Right hindlimb (tissue), 1 donor: ENCODE measurements at regions not wholly inside any gene's neighbourhood (a gene's known extent, or its start where the extent isn't known, plus 50 kb on each side); places are given as distances from the start of the nearest gene placed in this dataset.

Source experiments
- DNase-seq: peaks from one replicate; pipeline ENCODE4 v3.0.0-alpha.2; 2018

- DNase-seq = no peak
Observed at GRCh38 chr7:156219307-156220077, 407.2 kb upstream of the SHH start.

DNA sequence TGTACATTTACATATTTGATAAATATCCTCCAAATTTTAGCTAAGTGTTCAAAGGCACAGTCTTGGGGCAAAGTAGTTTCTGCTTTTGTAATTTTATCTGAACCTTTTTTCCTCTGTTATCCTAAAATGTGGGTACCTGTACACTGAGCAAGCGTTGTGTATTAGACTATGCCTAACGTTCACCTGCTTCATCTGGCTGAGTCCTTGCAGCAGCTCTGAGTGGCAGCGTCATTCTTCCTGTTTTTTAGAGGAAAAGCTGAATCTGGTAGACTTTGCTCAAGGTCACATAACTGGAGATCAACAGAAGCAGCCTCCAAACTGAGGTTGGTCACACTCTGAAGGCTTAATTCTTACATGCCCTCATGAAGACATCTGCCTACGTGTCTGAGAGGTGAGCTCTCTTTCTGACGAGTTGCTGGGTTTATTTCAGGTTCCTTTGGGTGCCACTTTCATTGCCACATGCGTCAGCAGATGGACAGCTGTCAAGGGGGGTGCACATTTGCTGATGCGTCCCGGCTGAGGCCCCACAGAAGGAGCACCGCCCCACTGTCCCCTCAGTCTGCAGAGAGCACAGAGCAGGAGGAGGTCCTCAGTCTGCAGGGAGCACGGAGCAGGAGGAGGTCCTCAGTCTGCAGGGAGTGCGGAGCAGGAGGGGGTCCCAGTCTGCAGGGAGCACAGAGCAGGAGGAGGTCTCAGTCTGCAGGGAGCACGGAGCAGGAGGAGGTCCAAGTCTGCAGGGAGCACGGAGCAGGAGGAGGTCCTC is 406.5 kb upstream of the SHH start:
- DNase-seq = no peak

DNA sequence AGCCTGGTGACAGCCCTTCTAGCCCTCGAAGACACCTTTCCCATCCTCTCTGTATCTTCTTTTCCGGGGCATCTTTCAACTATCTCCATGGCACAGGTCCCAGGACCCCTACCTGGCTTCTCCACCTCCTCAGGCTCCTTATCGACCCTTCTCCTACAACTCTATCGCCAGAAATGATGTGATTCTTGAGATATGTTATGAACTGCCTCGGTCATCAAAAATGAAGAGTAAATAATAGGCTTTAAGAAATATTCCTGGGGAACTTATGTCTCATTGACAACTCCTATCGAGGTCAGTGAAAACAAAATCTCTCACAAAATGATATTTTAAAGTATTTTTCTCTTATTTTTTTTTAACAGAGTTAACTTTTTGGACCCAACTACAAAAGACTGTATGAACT is 405.5 kb upstream of the SHH start:
- no peak for DNase-seq

DNA sequence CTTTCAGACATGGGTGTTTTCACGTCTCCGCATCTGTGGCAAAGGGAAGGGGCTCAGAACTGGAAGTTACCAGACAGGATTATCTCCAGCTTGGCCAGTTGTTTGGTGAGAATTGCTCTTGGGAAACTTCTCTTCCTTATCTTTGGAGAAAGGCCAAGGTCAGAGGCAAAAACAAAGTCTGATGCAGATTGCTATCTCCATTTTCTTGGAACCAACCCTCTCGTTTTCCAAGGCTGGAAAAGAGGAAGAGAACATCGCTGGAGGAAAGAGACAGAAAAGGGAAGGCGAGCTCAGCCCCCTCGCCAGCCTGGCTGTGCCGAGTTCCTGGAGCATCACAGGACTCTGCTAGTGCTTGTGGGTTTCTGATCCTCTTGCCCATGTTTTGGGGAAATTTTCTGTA is 396.8 kb upstream of the SHH start:
- DNase-seq = no peak

DNA sequence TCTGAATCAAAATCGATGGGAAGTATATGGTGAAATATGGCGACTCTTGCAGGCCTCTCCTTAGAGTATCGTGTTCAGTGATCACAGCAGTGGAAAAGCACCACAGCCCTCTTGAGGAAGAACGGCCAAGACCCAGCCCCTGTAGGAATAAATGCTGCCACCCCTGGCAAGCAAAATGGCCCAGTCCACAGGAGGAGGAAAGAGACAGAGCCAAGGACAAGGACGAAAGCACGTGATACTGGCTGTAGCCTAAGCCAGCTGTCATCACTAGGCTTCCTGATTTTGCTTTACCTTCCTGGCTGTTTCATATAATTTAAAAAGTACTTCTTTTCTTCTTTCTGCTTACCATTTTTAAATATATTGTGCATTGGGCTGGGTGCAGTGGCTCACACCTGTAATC is 395.0 kb upstream of the SHH start:
- no peak for DNase-seq

DNA sequence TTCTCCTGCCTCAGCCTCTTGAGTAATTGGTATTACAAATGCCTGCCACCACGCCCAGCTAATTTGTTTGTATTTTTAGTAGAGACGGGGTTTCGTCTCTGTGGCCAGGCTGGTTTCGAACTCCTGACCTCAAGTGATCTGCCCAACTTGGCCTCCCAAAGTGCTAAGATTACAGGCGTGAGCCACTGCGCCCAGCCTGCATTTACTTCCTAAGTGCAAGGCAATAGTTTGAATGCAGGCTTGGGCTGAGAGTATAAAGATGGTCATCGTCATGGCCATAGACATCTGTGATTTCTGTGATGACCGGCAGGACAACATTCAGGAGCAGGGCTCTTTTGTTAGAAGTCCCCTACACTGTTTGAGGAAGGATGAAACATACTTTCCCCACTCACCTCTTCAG is 393.9 kb upstream of the SHH start:
- DNase-seq = no peak

- no peak for DNase-seq
Observed at GRCh38 chr7:156204820-156205219, 392.6 kb upstream of the SHH start.

DNA sequence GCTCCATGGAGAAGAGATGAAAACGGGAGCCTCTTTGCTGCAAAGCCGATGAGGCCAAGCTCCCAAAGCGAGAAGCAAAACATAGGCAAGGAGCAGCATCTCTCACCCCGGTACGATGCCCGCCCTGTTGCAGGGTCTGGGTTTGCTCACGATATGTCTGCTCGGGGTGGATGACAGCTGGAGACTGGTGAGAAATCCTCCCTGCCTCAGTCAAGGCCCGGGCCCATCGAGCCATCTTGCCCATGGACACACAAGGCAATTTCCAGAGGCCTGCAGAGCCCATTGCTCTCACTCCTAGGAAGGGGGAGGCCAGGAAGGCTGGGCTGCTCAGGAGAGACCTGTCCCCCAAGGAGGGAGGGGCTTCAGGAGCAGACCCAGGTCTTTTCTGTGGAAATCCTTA is 391.7 kb upstream of the SHH start:
- no peak for DNase-seq

DNA sequence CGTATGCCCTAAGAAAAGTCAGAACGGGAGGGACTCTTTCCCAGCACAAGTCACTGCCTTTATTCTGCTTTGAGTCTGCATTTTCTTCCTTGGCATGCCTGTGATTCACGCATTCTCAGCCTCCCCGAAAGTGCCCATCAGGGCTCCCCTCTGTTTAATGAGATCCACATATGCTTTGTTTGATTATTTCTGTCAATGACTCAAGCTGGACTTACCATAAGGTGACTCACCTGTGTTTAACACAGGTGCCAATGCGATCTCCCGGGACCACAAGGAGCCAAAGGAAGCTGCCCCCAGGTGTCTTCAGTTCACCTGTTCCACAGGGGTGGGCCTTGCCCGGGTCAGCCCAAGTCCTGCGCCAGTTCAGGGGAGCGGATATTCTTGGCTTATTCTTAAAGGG is 386.0 kb upstream of the SHH start:
- no peak for DNase-seq

GRCh38 chr7:156196649-156197048 is 384.4 kb upstream of the SHH start:
- DNase-seq = no peak

- DNase-seq = no peak
Observed at GRCh38 chr7:156195276-156195675, 383.0 kb upstream of the SHH start.

- DNase-seq = no peak
Observed at GRCh38 chr7:156194813-156195212, 382.6 kb upstream of the SHH start.

DNA sequence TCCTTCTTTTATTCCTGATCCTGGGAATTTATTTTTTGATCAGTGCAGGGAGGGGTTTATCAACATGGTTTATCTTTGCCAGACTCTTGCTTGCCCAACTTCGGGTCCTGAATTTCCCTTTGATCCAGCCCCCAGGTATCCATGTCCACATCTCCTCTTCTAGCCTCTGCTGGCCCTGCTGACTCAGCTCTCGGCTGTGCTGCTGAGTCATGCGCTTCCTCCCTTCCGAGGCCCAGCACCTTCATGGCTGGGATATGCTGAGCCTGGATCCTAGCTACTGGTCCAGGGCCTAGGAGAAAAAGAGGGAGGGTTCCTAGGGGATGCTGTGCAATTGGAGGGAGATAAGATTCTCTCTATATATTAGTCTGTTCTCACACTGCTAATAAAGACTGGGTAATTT is 380.7 kb upstream of the SHH start:
- no peak for DNase-seq

GRCh38 chr7:156191090-156191489 is 378.8 kb upstream of the SHH start:
- no peak for DNase-seq

DNA sequence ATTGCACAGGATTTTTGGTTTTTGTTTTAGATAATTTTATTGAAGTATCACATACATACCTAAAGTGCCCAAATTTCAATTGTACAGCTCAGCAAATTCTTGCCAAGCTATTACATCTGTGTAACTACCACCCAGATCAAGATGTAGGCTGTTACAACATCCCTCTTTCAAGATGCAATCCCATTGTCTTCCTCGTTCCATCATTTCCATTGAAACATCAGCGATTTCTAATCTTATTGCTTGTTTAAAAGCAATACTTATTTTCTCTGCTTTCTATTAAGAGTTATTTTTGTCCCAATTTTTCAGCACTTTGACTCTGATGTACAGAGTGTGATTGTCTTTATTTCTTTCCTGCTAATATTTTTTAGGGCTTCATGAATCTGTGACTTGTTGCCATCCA is 372.8 kb upstream of the SHH start:
- DNase-seq = no peak

DNA sequence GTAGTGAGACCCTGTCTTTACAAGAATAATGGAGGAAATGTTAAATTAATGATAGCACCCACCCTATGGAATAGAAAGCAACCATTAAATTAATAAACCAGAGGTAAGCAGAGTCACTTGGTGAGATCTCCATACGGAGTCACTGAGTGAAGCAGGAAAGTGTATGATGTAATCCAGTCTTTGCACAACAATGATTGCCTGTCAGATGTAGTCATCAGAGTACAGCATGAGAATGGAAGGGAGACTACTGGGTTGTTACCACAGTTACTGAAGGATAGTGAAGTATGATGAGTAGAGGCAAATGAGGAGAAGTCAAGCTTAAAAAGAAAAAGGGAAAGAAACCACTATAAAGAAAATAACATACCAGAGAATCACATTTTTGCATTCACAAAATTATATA is 371.9 kb upstream of the SHH start:
- no peak for DNase-seq

DNA sequence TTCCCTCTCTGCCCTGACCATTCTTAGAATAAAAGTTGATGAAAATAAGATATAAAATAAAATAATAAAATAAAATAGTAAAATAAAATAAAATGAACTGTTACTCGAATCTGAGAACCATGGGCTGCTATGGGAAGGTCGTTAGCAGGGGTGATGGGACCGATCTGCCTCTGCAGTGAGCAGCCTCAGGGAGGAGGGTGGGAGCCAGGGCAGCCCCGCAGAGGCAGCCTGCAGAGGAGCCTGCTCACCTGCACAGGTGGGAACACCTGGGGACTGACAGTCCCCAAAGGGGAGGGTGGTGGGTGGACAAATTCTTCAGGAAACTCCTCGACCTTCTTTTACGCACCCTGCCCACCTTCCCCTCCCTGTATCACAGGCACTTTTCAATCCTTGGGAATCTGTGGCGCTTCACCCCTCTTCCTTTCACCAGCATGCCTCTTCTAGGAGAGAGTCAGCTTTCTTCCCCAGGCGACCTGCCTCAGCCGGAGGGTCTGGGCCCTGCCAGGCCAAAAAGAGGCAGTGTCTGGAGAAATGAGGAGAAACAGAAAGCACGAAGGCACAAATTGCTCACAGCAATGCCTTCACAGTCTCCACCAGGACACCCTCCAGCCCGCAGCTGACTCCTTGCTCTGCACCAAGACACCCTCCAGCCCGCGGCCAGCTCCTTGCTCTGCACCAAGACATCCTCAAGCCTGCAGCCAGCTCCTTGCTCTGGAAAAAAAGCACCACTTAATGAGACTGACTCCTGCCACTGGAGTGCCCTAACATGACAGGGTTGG is 368.4 kb upstream of the SHH start:
- no peak for DNase-seq

DNA sequence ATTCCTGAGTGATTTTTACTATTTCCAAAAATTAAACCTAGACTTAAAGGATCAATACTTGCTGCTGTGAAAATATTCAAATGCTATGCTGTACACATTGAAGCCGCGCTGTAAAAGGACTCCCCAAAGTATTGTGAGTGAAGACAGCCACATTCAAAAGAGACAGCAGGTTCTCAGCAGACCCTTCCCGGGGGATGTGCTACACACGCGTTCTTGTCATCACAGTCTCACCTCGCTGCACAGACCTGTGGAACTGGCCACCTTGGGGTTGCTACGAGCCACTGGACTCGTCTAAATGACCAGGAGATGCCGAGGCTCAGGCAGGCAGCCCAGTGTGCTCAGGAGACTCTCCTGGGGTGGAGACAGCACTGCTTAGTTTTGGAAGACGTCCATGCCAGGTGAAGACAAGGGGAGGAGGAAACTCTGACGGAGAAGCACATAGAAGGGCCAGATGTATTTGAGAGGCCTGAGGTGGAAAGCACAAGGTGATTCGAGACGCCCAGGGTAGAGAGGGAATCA is 367.7 kb upstream of the SHH start:
- no peak for DNase-seq

- no peak for DNase-seq
Observed at GRCh38 chr7:156178857-156179256, 366.6 kb upstream of the SHH start.

DNA sequence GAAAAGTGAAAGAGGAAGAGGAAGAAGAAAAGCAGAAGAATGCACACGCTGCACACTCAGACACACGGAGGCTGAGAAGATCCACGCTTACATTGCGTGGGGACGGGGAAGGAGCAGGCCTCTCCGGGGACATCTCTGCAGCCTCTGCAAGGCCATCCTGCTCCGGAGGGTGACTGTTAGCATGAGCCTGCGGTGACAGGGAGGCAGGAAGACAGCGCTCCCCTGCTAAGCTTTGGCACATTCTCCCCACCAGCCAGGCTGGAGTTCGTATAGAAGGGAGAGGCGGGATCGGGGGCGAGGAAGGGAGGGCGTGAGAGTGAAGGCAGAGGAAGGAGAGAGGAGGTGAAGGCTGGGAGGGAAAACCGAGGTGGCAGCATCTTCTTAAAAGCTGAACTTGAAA is 366.0 kb upstream of the SHH start:
- no peak for DNase-seq

- no peak for DNase-seq
Observed at GRCh38 chr7:156177422-156178055, 365.3 kb upstream of the SHH start.

- no peak for DNase-seq
Observed at GRCh38 chr7:156176039-156176438, 363.8 kb upstream of the SHH start.

DNA sequence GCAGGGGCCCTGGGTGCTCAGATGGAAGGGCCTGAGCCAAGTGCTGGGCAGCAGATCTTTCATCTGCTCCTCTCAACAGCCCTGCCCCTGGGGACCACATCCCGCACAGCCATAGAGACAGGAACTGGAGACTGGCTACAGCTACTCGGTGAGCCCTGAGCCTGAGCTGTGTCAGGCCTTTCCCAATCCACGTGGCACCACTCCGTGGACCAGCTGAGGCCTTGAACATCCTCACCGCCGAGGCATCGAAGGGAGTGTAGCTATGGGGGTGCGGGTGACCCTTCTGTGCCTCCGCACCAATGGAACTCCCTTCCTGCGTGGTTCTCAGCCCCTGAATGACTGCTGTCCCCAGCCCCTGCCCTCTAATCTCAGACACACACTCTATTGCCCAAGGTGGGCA is 362.7 kb upstream of the SHH start:
- DNase-seq = no peak
